ENCODE measurements at regions not wholly inside any gene's neighbourhood (a gene's known extent, or its start where the extent isn't known, plus 50 kb on each side); places are given as distances from the start of the nearest gene placed in this dataset.

GRCh38 chr4:42747971-42748370 is 91.1 kb upstream of the ATP8A1 start:
- TF ChIP-seq, protein P1, sequence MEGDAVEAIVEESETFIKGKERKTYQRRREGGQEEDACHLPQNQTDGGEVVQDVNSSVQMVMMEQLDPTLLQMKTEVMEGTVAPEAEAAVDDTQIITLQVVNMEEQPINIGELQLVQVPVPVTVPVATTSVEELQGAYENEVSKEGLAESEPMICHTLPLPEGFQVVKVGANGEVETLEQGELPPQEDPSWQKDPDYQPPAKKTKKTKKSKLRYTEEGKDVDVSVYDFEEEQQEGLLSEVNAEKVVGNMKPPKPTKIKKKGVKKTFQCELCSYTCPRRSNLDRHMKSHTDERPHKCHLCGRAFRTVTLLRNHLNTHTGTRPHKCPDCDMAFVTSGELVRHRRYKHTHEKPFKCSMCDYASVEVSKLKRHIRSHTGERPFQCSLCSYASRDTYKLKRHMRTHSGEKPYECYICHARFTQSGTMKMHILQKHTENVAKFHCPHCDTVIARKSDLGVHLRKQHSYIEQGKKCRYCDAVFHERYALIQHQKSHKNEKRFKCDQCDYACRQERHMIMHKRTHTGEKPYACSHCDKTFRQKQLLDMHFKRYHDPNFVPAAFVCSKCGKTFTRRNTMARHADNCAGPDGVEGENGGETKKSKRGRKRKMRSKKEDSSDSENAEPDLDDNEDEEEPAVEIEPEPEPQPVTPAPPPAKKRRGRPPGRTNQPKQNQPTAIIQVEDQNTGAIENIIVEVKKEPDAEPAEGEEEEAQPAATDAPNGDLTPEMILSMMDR (conservative IDR thresholded peaks at IDR 0.05), result no peak
- TF ChIP-seq EZH2 (IDR thresholded peaks at IDR 0.05; ENCODE audit: low read depth), result no peak
